DMS53 (cell line): ENCODE measurements at regions not wholly inside any gene's neighbourhood (a gene's known extent, or its start where the extent isn't known, plus 50 kb on each side); places are given as distances from the start of the nearest gene placed in this dataset.
A peak's percentile ranks its signal among the peaks of the same experiment; 100 is the strongest.

Source experiments
- DNase-seq: peaks from one replicate; lab custom pipeline; 2025; lab: John Stamatoyannopoulos, UW

DNA sequence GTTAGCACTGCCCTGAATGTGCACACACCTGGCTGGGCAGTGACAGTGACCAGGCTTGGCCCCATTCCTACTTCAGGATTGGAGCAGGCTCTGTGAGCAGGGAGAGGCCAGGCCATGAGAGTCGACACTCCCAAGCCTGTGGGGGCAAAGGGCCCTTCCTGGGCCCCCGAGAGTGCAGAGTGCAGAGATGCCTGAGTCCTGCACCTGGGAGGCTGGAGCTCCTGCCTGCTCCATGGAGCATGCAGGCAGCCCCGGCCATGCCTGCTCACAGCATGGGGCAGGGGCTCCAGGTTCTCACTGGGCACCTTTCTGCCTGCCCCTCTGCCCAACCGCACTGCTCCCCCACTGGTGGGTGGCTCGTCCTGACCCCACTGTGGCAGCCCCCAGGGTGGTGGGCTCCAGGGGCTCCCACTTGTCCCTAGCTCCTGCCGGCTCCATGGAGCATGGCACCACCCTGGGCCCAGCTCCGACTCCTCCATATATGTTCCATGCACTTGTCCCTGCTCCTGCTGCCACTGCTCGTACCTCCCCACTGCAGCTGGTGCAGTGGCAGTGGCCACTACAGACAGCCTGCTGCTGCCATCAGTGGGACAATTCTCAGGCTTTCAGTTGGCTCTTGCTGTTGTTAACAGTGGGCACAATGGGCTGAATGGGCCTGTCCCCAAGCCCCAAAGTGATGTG lies 282.0 kb downstream of the RPRM start:
- no peak for DNase-seq

DNA sequence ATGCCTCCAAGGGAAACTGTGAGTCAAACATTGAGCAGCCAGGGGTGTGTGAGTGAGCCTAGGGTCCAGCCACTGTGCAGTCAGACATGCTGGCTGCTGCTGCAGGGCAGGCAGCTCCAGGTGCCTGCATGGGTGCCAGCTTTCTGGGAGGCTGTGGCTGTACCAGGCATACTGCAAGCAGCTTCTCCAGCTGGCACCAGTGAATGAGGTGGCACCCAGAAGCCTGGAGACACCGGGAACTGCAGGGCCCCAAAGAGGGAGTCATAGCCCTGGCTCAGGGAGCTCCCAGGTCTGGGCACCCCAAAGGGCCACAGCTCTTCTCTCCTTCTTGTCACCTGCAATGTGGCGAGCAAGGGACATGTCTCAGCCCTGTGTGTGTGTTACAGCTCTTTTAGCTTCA lies 283.2 kb downstream of the RPRM start:
- no peak for DNase-seq

DNA sequence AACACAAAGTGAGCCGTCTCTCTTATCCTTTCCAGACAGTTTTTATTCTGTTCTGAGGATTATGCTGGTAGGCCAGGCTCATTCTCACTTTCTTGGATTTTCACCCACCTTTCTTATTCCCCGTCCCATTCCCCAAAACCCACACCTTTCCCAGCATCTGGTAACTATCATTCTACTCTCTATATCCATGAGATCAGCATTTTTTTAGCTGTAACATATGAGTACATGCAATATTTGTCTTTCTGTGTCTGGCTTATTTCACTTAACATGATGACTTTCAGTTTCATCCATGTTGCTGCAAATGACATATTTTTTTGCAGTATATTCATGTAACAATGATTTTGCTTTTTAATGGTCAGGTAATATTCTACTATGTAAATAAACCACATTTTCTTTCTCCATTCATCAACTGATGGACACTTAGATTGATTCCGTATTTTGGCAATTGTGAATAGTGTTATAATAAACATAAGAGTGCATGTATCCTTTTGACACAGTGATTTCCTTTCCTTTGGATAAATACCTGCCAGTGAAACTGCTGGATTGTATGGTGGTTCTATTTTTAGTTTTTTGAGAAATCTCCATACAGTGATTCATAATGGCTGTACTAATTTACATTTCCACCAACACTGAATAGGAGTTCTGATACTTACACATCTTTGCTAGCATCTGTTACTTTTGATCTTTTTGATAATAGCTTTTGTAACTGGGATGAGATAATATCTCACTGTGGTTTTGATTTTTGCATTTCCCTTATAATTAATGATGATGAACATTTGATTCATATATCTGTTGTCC lies 289.3 kb downstream of the RPRM start:
- no peak for DNase-seq

DNA sequence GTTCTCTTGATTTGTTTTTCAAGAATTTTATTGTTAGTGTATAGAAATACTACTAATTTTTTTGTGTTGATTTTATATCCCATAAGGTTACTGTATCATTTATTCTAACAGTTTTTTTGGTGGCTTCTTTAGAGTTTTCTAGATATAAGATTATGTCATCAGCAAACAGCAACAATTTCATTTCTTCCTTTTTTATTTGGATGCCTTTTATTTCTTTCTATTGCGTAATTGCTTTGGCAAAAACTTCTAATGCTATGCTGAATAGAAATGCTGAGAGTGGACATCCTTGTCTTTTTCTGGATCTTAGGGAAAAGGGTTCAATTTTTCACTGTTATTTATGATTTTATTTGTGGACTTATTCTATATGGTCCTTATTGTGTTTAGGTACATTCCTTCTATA lies 298.8 kb downstream of the RPRM start:
- no peak for DNase-seq

DNA sequence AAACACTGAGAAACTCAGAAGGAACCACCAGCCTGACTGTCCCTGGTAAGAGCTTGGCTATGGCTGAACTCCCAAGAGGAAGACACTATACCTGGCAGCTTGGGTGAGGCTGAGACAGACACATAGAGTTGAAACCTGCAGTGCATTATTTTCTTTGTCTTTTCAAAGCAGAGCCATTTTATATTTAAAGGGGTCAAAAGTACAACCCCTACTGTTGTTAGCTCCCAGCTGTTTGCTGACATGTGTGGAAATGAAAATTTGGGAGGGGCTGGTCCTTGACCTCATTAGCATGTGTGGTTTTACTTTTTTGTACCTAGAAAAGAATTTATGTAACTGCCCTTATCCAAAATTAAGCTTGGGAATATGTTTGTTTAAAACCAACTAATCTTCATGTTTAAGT lies 309.0 kb downstream of the RPRM start:
- DNase-seq: no peak

DNA sequence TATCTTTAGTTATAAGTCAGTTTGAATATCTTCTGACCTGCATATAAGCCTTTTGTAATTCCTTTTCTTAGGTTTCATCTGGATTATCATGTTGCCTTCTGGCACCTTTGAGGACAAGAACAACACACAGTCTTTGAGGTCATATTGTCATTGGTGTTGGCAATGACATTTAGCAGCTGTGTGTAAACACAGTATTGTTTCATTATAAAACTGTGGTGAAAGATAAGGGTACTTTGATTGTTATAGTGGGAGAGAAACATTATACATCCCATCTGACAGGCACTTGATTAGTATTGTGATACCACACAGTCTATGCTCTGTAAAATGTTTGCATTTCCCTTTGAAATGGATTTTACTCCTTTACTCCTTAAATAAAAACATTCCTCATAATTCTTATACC lies 313.5 kb downstream of the RPRM start:
- DNase-seq: no peak

DNA sequence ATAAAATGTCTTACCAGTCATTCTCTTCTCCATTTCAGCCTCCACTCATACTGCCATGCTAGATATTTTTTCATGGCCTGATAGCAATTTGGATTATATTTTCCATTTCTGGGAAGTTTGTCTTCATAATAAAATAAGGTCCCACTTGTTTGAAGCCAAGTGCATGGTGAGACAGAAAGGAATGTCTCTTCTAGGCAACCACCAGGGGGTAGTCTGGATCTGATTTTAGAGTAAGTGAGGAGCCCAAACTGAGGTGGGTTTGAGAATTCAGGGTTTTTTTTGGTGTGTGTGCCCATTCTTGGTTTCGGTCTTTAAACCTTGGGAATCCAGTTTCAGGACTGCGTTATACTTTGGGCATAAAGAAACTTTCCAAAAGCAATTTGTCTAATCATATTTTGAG lies 315.5 kb downstream of the RPRM start:
- peak; percentile 54 for DNase-seq

DNA sequence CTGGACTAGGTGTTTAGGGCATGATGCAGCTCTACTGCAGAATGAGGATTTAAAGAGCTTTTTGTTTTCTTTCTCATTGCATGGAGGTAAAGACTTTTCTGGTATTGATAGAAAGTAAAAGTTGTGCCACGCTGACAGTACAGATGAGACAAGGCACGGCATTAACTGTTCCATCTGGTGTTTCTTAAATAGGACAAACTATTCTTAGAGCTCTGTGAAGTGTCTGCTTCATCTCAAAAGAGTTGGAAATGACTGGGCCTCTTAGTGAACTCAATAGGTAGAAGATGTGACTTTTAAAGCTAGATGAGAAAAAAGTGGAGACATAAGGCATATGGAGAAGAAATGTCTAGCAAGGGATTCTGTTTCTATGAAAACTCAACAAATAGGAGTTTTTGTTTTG lies 321.8 kb downstream of the RPRM start:
- no peak for DNase-seq

DNA sequence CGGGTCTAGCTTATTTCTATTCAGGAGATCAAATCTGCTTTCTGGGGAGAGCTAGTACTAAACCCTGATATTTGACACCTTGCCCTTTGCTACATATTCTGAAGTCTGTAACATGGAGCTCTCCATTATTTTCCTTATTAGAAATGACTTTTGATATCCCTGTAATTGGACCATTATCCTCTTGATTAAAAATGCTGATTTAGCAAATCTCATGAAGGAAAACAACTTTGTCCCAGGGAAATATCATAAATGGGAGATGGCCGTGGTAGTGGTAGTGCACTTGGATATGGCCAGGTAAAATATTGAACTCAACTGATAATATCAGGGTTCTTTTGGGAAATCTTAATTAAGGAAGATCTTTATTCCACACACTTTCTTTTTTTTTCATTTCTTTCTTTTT lies 326.5 kb downstream of the RPRM start:
- DNase-seq: no peak

DNA sequence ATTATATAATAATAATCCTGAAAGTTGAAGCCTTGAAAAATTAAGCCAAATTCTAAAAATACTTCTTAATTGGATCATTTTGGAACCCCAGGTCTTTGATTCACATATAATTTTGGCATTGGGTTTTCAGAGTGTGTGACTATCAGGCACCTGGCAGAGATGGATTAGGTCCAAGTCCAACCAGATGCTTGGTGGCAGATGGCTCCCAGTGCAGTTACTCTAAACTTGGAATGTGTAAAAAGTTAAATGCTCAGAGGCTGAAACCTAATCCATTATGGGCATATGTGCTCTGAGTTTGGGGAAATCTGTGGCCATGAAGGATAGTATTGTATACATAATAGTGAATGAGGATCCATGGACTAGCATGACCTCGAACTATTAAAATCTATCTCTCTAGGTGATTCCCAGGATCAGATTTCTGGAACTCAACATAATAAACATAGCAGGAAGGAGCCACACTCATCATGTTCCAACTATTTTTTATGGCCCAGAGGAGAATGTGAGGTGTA lies 333.0 kb downstream of the RPRM start:
- no peak for DNase-seq

DNA sequence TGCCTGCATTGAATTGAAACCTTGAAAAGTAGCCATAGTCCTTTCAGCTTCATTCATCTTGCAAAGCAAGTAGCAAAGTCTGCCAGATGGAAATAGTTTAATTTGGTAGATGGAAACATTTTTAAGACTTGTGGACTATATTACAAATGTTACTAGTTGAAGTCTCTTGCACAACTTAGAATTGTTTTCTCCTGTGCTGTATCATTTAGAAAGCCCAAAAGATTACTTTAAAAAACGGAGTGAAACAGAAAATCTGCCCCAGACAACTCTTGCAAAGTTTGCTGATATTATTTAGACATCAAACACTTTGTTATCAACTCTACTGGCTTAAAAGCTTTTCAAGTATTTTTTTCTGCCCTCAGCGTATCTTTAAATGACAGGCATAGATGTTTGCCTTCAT lies 335.0 kb downstream of the RPRM start:
- DNase-seq: no peak

DNA sequence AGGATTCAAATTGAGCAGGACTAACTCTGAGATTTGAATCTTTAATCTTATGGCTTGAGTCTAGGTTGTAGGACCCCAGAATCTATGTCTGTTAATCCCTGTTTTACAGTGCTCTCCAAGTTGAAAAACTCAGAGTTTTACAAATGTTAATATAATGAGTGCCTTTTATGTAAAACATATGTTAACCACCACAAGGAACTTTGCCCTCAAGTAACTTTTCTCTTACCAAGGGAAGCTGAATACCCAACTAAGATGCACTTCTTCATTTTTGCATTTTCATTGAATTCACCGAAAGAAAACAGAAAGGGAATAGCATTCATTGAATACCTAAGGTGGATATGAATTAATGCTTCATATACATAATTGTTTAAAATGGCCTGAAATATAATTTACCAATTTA lies 338.1 kb downstream of the RPRM start:
- no peak for DNase-seq

DNA sequence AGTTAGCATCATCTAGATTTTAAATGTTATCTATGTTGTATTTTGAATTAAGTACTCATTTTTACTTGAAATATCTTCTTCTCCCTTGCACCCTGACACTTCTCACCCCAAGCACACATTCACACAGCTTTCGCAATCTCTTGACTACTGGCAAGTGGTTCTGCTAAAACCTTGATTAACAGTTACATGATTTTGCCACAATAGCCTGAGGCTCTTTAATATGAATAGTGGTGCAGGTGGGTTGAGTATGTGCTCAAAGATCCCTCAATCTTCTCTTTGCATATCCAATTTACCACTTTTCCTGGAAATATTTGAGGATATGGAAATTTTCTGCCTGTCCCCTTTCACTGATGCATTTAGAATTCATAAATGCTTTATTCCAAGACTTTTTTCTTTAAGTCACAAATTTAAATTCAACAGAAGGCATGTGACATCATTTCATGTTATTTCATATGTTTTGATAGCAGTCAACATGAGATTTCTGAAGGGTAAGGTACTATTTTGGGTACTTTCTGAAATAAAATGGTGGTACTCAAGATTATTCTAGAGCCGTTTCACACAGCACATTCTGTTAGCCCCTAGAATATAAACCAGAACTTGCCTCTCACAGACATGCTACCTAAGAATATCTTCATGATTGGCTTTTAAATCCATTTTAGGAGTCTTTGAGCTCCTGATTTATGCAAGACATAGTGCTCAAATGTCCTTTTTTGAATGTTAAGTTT lies 339.7 kb downstream of the RPRM start:
- DNase-seq: no peak

DNA sequence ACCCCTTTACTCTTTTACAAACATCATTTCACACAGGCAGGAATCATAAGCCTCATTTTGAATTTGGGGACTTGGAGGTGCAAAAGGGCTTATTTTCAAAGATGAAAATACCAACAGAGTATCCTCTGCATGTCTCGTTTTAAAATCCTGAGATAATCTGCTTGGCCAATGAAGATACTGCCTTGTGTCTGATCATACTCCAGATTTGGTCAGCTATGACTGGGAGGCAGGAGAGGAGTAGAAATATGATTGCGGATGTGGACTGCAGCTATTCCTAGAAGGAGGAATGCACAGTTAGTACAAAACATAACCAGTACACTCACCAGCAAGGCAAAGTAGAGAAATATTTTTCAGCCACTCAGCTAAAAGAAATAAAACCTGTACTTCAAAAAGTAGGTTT lies 342.3 kb downstream of the RPRM start:
- DNase-seq: no peak

DNA sequence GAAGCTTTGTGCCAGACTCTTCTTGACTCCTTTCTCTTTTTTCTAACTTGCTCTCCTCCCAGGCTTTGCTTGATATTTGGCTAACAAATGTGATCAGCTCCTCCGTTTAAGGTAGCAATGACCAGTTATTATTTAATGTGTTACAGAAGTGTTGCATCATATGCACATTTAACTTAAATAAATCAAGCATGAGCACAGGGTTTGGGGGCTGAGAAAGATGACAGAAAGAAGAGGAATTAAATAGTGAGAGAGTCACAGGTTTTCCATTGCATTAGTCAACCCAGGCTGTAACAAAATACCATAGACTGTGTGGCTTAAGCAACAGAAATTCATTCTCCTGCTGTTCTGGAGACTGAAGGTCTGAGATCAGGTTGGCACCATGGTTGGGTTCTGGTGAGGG lies 343.8 kb downstream of the RPRM start:
- no peak for DNase-seq

DNA sequence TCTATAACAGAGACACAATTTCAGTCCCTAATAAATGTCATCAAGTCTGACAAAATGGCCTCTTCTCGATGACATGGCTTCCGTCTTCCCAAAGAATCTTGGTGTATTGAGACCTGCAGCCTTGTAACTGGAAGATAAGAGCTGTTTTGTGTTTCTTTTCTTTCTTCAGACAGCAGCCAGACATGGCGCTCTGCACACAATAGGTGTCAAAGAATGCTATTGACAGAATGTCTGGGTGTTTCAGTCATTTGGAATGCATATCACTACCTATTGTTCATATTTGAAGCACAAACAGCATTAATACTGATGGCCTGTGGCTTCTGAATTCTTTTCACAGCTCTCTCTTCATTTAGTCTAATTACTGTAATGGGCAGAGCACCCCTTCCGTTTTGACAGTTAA lies 344.8 kb downstream of the RPRM start:
- no peak for DNase-seq

DNA sequence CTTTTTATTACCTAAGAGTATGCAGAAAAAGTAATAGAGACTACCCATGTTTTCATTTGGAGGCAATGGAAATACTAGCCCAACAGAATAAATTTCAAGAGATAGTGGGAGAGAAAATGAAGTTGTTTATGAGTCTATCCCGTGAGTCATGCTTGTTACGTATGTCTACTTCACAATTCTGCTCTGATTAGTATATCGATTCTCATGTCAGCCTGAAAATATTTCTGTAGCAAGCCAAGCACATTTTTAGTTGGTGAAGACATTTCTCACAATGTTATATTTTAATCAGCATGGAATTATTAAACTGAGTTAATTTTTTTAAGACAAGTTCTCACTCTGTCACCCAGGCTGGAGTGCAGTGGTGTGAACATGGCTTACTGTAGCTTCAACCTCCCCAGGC lies 346.1 kb downstream of the RPRM start:
- DNase-seq: no peak

DNA sequence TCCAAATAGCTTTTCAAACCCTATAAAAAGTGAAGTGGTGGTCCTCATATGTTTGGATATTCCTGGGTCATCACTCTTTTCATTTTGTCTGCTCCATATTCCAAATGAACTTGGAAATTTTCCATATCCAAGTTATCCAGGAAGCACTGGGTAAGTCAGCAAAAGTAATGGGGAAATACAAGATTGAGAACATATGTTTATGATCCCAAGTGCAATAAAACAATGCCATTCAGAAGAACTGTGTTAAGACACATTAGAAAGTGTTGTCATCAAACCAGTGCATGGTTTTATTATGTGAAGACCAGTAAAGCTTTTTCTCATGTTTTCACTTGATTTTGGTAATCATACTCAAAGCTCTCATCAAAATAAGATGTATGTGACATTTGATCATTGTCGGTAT lies 363.4 kb downstream of the RPRM start:
- DNase-seq: no peak

DNA sequence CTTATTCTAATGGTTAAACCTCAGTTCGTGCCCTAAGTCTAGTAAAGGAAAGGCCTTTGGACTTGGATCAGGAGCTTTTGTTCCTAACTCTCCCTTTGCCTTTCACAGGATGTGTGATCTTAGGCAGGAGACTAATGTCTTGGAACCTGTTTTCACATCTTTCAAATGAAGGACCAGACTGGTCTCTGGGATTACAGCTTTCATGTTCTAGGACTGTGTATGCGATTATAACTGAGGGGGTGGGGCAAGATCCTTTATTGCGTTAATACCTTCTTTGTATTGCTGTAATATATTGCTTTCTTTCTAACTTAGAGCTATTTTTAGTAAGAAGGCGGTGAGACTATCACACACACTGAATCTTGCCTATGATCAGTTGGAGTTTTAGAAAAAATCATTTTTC lies 368.1 kb downstream of the RPRM start:
- DNase-seq: no peak

DNA sequence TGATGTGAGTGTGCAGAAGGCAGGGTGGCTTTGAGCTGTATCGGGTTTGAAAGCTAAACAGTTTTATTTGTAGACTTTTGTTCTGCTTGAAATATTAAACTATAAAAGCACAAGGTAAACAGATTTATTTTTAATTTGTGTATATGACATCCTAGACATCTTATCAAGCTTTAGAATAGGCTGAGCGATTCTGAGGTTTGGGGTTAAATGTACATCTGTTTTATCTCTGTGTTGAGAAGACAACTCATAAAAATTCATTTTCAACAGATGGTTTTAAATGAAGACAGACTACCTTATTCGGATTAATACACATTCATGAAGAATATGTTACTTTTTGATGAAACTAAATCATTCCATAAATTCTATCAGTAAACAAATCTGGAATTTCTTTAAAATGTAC lies 368.8 kb downstream of the RPRM start:
- DNase-seq: no peak

DNA sequence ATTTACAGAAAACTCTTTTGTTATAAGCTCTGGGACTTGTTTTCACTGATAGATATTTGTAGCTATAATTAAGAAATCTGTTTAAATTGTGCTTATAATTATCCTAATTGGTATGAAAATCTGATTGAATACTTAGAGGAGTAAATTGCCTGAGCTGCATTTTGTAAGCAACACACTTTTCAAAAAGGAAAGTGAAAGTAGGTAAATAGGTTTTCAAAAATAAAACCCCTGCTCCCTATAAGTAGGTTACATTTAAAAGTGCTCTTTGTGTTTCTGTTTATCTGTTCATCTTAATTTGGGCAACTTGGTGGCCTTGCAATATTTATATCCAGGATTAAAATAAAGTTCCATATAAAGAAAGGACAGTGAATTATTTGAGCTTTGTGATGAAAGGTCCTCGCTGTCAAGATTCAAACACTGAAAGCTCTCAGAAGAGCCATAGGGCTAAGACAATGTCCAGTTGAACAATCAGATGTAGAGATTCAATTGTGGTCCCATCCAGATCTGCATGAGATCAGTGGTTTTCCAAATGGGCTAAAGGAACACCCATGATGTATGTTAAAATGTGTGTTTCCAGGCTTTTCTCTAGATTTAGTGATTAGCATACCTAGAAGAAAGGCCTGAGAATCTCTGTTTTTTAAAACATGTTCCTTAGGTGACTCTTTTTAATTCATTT lies 371.6 kb downstream of the RPRM start:
- DNase-seq: no peak

DNA sequence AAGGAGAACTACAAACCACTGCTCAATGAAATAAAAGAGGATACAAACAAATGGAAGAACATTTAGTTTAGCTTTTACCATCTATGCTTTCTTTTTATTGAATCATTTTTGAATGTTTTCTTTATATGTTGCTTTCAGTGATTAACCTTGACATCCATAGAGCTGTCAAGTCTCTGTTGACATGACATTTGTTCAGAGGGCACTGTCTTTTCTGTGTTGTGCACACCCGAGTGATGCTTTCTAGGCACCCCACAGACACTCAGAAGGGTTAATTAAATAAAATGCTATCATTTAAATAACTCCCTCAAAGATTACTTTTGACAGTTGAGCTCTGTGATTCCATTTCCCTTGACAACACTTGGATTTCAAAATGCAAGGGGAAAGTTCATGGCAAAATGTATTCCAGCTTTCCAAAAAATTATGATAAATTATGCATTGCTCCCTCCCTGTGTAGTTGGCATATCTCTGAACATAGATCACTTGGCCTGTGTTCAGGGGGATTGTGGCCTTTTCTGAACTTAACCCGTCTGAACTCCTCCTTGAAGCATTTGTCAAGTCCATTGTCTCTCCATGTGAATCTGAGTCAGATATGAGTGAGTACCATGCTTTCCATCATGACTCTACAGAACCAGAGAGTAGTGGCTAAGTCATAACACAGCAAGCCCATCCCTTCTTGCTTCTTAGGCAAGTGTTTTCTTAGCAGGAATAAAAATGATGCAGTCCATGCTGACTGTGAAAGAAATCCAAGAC lies 372.6 kb downstream of the RPRM start:
- DNase-seq: no peak
